SK-N-SH treated with all-trans-retinoic acid at 6 μM for 48 hours (cell line): ENCODE measurements at regions not wholly inside any gene's neighbourhood (a gene's known extent, or its start where the extent isn't known, plus 50 kb on each side); places are given as distances from the start of the nearest gene placed in this dataset.
"Not testable (repeated sequence)": the region's sequence is repeated elsewhere in the genome, so short reads cannot be mapped to it uniquely, and the experiment has no call there.

Source experiments
- ATAC-seq: fragments of 200-7000 bp; cut with Tn5 transposase; 3 replicates; pipeline ENCODE4 v1.9.1; 2020; ENCODE audit warnings: mild to moderate bottlenecking, moderate library complexity
- BACH2 ChIP-seq: fragments of 250-450 bp; sonication (Bioruptor Pico); IDR thresholded peaks from 2 replicates; pipeline ENCODE4 v1.9.0; 2021; ENCODE audit warnings: mild to moderate bottlenecking, borderline replicate concordance
- CSDC2 ChIP-seq: fragments of 250-450 bp; sonication (Bioruptor Pico); IDR thresholded peaks from 2 replicates; pipeline ENCODE4 v1.5.0; 2020; ENCODE audit warnings: mild to moderate bottlenecking, moderate library complexity
- ESRRG ChIP-seq: fragments of 250-450 bp; sonication (Bioruptor Pico); IDR thresholded peaks from 2 replicates; pipeline ENCODE4 v1.6.1; 2021; ENCODE audit warnings: mild to moderate bottlenecking
- GLIS3 ChIP-seq: fragments of 250-450 bp; sonication (Bioruptor Pico); IDR thresholded peaks from 2 replicates; pipeline ENCODE4 v1.5.0; 2020; ENCODE audit warnings: mild to moderate bottlenecking, moderate library complexity
- ISL1 ChIP-seq: fragments of 250-450 bp; sonication (Bioruptor Pico); IDR thresholded peaks from 2 replicates; pipeline ENCODE4 v2.1.2; 2022; ENCODE audit warnings: mild to moderate bottlenecking, moderate library complexity
- OSR1 ChIP-seq: fragments of 250-450 bp; sonication (Bioruptor Pico); IDR thresholded peaks from 2 replicates; pipeline ENCODE4 v1.8.0; 2022; ENCODE audit warnings: moderate library complexity, mild to moderate bottlenecking, inconsistent platforms
- PPARA ChIP-seq: fragments of 250-450 bp; sonication (Bioruptor Pico); IDR thresholded peaks from 2 replicates; pipeline ENCODE4 v1.5.0; 2020; ENCODE audit warnings: mild to moderate bottlenecking, borderline replicate concordance
- RARB ChIP-seq: fragments of 250-450 bp; sonication (Bioruptor Pico); IDR thresholded peaks from 2 replicates; pipeline ENCODE4 v1.8.0; 2021; ENCODE audit warnings: mild to moderate bottlenecking, moderate library complexity
- SNAI2 ChIP-seq: fragments of 250-450 bp; sonication (Bioruptor Pico); IDR thresholded peaks from 2 replicates; pipeline ENCODE4 v1.5.0; 2020; ENCODE audit warnings: mild to moderate bottlenecking, moderate library complexity
- TCF4 ChIP-seq: fragments of 250-450 bp; sonication (Bioruptor Pico); IDR thresholded peaks from 2 replicates; pipeline ENCODE4 v1.8.0; 2021; ENCODE audit warnings: mild to moderate bottlenecking, moderate library complexity, borderline replicate concordance
- TOX ChIP-seq: fragments of 250-450 bp; sonication (Bioruptor Pico); IDR thresholded peaks from 2 replicates; pipeline ENCODE4 v1.8.0; 2021; ENCODE audit warnings: mild to moderate bottlenecking, moderate library complexity, borderline replicate concordance
- TSHZ2 ChIP-seq: fragments of 250-450 bp; sonication (Bioruptor Pico); IDR thresholded peaks from 2 replicates; pipeline ENCODE4 v1.5.0; 2020; ENCODE audit warnings: mild to moderate bottlenecking, moderate library complexity
- ZC3H10 ChIP-seq: fragments of 250-450 bp; sonication (Bioruptor Pico); IDR thresholded peaks from 2 replicates; pipeline ENCODE4 v1.5.1; 2021; ENCODE audit warnings: mild to moderate bottlenecking, moderate library complexity
- ZFP3 ChIP-seq: fragments of 250-450 bp; sonication (Bioruptor Pico); IDR thresholded peaks from 2 replicates; pipeline ENCODE4 v1.5.0; 2020; ENCODE audit warnings: mild to moderate bottlenecking, moderate library complexity
- ZFP30 ChIP-seq: fragments of 450-650 bp; formaldehyde crosslinking; IDR thresholded peaks from 2 replicates; pipeline ENCODE4 v1.5.0; 2022; ENCODE audit warnings: mild to moderate bottlenecking, moderate library complexity
- ZNF565 ChIP-seq: fragments of 450-650 bp; formaldehyde crosslinking; conservative IDR thresholded peaks from 2 replicates; pipeline ENCODE4 v1.5.0; 2020; ENCODE audit warnings: low read depth, mild to moderate bottlenecking, moderate library complexity
- ZNF70 ChIP-seq: fragments of 450-650 bp; formaldehyde crosslinking; IDR thresholded peaks from 2 replicates; pipeline ENCODE4 v1.5.0; 2020; ENCODE audit warnings: mild to moderate bottlenecking, moderate library complexity
- ZNF8 ChIP-seq: fragments of 450-650 bp; formaldehyde crosslinking; IDR thresholded peaks from 2 replicates; pipeline ENCODE4 v1.5.0; 2020; ENCODE audit warnings: mild to moderate bottlenecking, moderate library complexity
- TF ChIP-seq, protein P1 (sequence below): fragments of 250-450 bp; sonication (Bioruptor Pico); IDR thresholded peaks from 2 replicates; pipeline ENCODE4 v1.8.0; 2021; ENCODE audit warnings: low read depth, mild to moderate bottlenecking, moderate library complexity, borderline replicate concordance
- TF ChIP-seq, protein P2 (sequence below): fragments of 250-450 bp; sonication (Bioruptor Pico); IDR thresholded peaks from 2 replicates; pipeline ENCODE4 v1.8.0; 2020; ENCODE audit warnings: mild to moderate bottlenecking, moderate library complexity, borderline replicate concordance
- TF ChIP-seq, protein P3 (sequence below): fragments of 250-450 bp; sonication (Bioruptor Pico); IDR thresholded peaks from 2 replicates; pipeline ENCODE4 v1.5.1; 2021; ENCODE audit warnings: mild to moderate bottlenecking, moderate library complexity
- TF ChIP-seq, protein P4 (sequence below): fragments of 250-450 bp; sonication (Bioruptor Pico); IDR thresholded peaks from 2 replicates; pipeline ENCODE4 v1.5.1; 2020; ENCODE audit warnings: low read depth, mild to moderate bottlenecking, moderate library complexity

DNA sequence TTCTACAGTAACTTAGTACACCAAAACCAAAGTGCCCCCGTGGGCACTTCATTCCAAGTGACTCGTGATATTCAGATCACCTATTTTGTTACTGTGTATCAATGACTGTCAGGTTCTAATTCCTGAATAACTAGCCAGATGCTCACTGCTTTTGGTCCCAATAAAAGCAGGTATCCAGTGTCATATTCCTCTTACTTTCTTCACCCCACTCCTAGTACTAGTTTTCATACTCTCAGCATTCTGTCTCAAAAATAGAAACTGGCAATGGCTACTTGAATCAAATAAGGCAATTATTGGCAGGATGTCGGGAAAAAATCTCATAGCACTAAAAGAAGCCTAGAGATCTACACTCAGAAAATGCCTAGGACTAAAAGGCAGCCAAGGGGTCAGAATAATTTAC is 84.6 kb downstream of the ZNF467 start:
- TF ChIP-seq TOX (CRISPR knock-in tag) (no peak), ZNF565 (CRISPR knock-in tag) (no peak), ESRRG (no peak), TSHZ2 (no peak), OSR1 (CRISPR knock-in tag) (no peak), TCF4 (CRISPR knock-in tag) (no peak), ZFP30 (CRISPR knock-in tag) (no peak), ZNF8 (CRISPR knock-in tag) (no peak), SNAI2 (CRISPR knock-in tag) (no peak), RARB (CRISPR knock-in tag) (no peak), CSDC2 (CRISPR knock-in tag) (no peak), GLIS3 (CRISPR knock-in tag) (no peak), ZC3H10 (CRISPR knock-in tag) (no peak)
- TF ChIP-seq, protein P1, sequence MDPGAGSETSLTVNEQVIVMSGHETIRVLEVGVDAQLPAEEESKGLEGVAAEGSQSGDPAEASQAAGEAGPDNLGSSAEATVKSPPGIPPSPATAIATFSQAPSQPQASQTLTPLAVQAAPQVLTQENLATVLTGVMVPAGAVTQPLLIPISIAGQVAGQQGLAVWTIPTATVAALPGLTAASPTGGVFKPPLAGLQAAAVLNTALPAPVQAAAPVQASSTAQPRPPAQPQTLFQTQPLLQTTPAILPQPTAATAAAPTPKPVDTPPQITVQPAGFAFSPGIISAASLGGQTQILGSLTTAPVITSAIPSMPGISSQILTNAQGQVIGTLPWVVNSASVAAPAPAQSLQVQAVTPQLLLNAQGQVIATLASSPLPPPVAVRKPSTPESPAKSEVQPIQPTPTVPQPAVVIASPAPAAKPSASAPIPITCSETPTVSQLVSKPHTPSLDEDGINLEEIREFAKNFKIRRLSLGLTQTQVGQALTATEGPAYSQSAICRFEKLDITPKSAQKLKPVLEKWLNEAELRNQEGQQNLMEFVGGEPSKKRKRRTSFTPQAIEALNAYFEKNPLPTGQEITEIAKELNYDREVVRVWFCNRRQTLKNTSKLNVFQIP (CRISPR knock-in tag), result no peak
- TF ChIP-seq, protein P2, sequence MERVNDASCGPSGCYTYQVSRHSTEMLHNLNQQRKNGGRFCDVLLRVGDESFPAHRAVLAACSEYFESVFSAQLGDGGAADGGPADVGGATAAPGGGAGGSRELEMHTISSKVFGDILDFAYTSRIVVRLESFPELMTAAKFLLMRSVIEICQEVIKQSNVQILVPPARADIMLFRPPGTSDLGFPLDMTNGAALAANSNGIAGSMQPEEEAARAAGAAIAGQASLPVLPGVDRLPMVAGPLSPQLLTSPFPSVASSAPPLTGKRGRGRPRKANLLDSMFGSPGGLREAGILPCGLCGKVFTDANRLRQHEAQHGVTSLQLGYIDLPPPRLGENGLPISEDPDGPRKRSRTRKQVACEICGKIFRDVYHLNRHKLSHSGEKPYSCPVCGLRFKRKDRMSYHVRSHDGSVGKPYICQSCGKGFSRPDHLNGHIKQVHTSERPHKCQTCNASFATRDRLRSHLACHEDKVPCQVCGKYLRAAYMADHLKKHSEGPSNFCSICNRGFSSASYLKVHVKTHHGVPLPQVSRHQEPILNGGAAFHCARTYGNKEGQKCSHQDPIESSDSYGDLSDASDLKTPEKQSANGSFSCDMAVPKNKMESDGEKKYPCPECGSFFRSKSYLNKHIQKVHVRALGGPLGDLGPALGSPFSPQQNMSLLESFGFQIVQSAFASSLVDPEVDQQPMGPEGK (CRISPR knock-in tag), result no peak
- TF ChIP-seq, protein P3, sequence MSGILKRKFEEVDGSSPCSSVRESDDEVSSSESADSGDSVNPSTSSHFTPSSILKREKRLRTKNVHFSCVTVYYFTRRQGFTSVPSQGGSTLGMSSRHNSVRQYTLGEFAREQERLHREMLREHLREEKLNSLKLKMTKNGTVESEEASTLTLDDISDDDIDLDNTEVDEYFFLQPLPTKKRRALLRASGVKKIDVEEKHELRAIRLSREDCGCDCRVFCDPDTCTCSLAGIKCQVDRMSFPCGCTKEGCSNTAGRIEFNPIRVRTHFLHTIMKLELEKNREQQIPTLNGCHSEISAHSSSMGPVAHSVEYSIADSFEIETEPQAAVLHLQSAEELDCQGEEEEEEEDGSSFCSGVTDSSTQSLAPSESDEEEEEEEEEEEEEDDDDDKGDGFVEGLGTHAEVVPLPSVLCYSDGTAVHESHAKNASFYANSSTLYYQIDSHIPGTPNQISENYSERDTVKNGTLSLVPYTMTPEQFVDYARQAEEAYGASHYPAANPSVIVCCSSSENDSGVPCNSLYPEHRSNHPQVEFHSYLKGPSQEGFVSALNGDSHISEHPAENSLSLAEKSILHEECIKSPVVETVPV, result no peak
- TF ChIP-seq, protein P4, sequence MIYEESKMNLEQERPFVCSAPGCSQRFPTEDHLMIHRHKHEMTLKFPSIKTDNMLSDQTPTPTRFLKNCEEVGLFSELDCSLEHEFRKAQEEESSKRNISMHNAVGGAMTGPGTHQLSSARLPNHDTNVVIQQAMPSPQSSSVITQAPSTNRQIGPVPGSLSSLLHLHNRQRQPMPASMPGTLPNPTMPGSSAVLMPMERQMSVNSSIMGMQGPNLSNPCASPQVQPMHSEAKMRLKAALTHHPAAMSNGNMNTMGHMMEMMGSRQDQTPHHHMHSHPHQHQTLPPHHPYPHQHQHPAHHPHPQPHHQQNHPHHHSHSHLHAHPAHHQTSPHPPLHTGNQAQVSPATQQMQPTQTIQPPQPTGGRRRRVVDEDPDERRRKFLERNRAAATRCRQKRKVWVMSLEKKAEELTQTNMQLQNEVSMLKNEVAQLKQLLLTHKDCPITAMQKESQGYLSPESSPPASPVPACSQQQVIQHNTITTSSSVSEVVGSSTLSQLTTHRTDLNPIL (CRISPR knock-in tag), result no peak
- TF ChIP-seq, all 23 proteins: peak for 0
- ATAC-seq, result no peak

GRCh38 chr7:149687820-149688219 is 85.6 kb downstream of the ZNF467 start:
- ATAC-seq, result not testable (repeated sequence)

GRCh38 chr7:149686449-149686848 is 86.9 kb downstream of the ZNF467 start:
- ATAC-seq, result no peak
- TF ChIP-seq ZFP3 (CRISPR knock-in tag) (no peak), ZNF565 (CRISPR knock-in tag) (no peak), BACH2 (CRISPR knock-in tag) (no peak), GLIS3 (CRISPR knock-in tag) (no peak), PPARA (CRISPR knock-in tag) (no peak), RARB (CRISPR knock-in tag) (no peak), ZC3H10 (CRISPR knock-in tag) (no peak), TSHZ2 (no peak), ISL1 (CRISPR knock-in tag) (no peak), CSDC2 (CRISPR knock-in tag) (no peak), ZNF70 (no peak)
- TF ChIP-seq, protein P4 (CRISPR knock-in tag), result no peak
- TF ChIP-seq, protein P2 (CRISPR knock-in tag), result no peak
